Keratinocyte (primary cell): ENCODE measurements at regions not wholly inside any gene's neighbourhood (a gene's known extent, or its start where the extent isn't known, plus 50 kb on each side); places are given as distances from the start of the nearest gene placed in this dataset.

Source experiments
- DNase-seq: peaks from one replicate; pipeline ENCODE4 v3.0.0-alpha.2; 2011; ENCODE audit warnings: low read depth, missing footprints, low spot score
- FAIRE-seq: peaks from 2 replicates; lab custom pipeline; 2011; peaks lifted over from hg19 to GRCh38; lab: Jason Lieb, UNC
- H2AFZ ChIP-seq: 2 replicates; pipeline ENCODE4 v1.6.0; 2012; ENCODE audit warnings: low read length, control low read depth, inconsistent platforms; ENCODE audit not compliant: control insufficient read depth
- H3K27ac ChIP-seq: 2 replicates; pipeline ENCODE4 v1.5.1; 2011; ENCODE audit warnings: low read length; ENCODE audit not compliant: control insufficient read depth, insufficient read depth
- H3K27me3 ChIP-seq: 3 replicates; pipeline ENCODE4 v1.6.0; 2011; ENCODE audit warnings: low read length; ENCODE audit not compliant: control insufficient read depth, insufficient read depth; ENCODE audit errors: extremely low read depth
- H3K36me3 ChIP-seq, 2 experiments: 2 replicates in 1 of 2; 3 replicates in 1 of 2; pipeline ENCODE4 v1.5.1; 2011; ENCODE audit warnings: low read length in 2 of 2, mild to moderate bottlenecking in 1 of 2; ENCODE audit not compliant: control insufficient read depth in 2 of 2, insufficient read depth in 2 of 2; ENCODE audit errors: extremely low read depth in 1 of 2
- H3K4me1 ChIP-seq: 3 replicates; pipeline ENCODE4 v1.5.1; 2011; ENCODE audit warnings: low read length; ENCODE audit not compliant: control insufficient read depth, insufficient read depth; ENCODE audit errors: extremely low read depth
- H3K4me2 ChIP-seq: 3 replicates; pipeline ENCODE4 v1.6.0; 2011; ENCODE audit warnings: low read depth, low read length; ENCODE audit not compliant: control insufficient read depth, insufficient read depth; ENCODE audit errors: extremely low read depth
- H3K4me3 ChIP-seq, 3 experiments: fragments of 200-600 bp in 1 of 3; sonication (generic) in 1 of 3; 2 replicates in 2 of 3; 3 replicates in 1 of 3; pipeline ENCODE4 v1.5.1; 2011 to 2016; ENCODE audit warnings: low read length in 3 of 3, mild to moderate bottlenecking in 3 of 3, control low read depth in 2 of 3, inconsistent platforms in 1 of 3, low read depth in 1 of 3, mixed read lengths in 1 of 3, mixed run types in 1 of 3, moderate library complexity in 1 of 3; ENCODE audit not compliant: control insufficient read depth in 2 of 3, insufficient read depth in 2 of 3; ENCODE audit errors: extremely low read depth in 1 of 3
- H3K79me2 ChIP-seq: 2 replicates; pipeline ENCODE4 v1.6.0; 2012; ENCODE audit warnings: low read length; ENCODE audit not compliant: control insufficient read depth, insufficient read depth
- H3K9ac ChIP-seq: 3 replicates; pipeline ENCODE4 v1.6.0; 2011; ENCODE audit warnings: low read length; ENCODE audit not compliant: control insufficient read depth, insufficient read depth; ENCODE audit errors: extremely low read depth
- H3K9me1 ChIP-seq: 3 replicates; pipeline ENCODE4 v1.6.0; 2011; ENCODE audit warnings: low read length; ENCODE audit not compliant: control insufficient read depth, insufficient read depth; ENCODE audit errors: extremely low read depth
- H3K9me3 ChIP-seq: 2 replicates; pipeline ENCODE4 v1.5.1; 2012; ENCODE audit warnings: low read depth, low read length; ENCODE audit not compliant: control insufficient read depth
- H4K20me1 ChIP-seq: 3 replicates; pipeline ENCODE4 v1.6.0; 2011; ENCODE audit warnings: low read length; ENCODE audit not compliant: control insufficient read depth, insufficient read depth; ENCODE audit errors: extremely low read depth
- CTCF ChIP-seq, 3 experiments: IDR thresholded peaks in 1 of 3; conservative IDR thresholded peaks in 1 of 3; optimal IDR thresholded peaks in 1 of 3; 2 replicates in 2 of 3; 3 replicates in 1 of 3; pipeline versions ENCODE3 to v1.5.1; 2011; ENCODE audit warnings: low read length in 3 of 3, mild to moderate bottlenecking in 3 of 3, moderate library complexity in 2 of 3, control low read depth in 1 of 3, inconsistent platforms in 1 of 3; ENCODE audit not compliant: insufficient read depth in 2 of 3; ENCODE audit errors: extremely low read depth in 1 of 3
- EZH2 ChIP-seq: IDR thresholded peaks from one replicate; pipeline ENCODE4 v1.6.1; 2012; ENCODE audit warnings: inconsistent platforms, mild to moderate bottlenecking, low read length, moderate library complexity
- dilution Hi-C: fragments of 300-500 bp; cut with MboI; formaldehyde crosslinking; loops from one replicate; pipeline ENCODE4 v1.7.0; 2020; ENCODE audit warnings: low sequenced_read_pairs; ENCODE audit not compliant: extremely low pct_ligation_motif_present

- Histone ChIP-seq H3K9me3 (no peaks in the 10 kb centered on the region), H3K9me1 (no peaks in the 10 kb centered on the region), H3K79me2 (no peaks in the 10 kb centered on the region), H3K36me3 (no peaks in the 10 kb centered on the region), H3K9ac (no peak overlapping the region), H3K4me2 (no peak overlapping the region), H2AFZ (no peak overlapping the region), H3K27me3 (no peaks in the 10 kb centered on the region), H3K4me1 (no peaks in the 10 kb centered on the region), H4K20me1 (no peaks in the 10 kb centered on the region), H3K27ac (no peak overlapping the region), H3K4me3 (no peak overlapping the region)
- FAIRE-seq = no peak
- DNase-seq = no peak
- TF ChIP-seq EZH2 (no peak), CTCF (optimal IDR thresholded peaks at IDR 0.05 in 1 of 3, IDR thresholded peaks at IDR 0.05 in 1 of 3, conservative IDR thresholded peaks at IDR 0.05 in 1 of 3; ENCODE audit: extremely low read depth in 1 of 3, insufficient read depth in 2 of 3, low read length in 3 of 3) (no peak)
- dilution Hi-C loops = no loop called here
Measured at GRCh38 chr1:238476841-238477240, 586.1 kb upstream of the ZP4 start.

- FAIRE-seq (no peak), DNase-seq (no peak)
- dilution Hi-C loops = no loop called here
- H2AFZ ChIP-seq = no peak overlapping the region
- H4K20me1 ChIP-seq = no peaks in the 10 kb centered on the region
- H3K4me3 ChIP-seq = no peak overlapping the region
- no peaks in the 10 kb centered on the region for H3K36me3 ChIP-seq
- H3K4me2 ChIP-seq = no peak overlapping the region
- H3K79me2 ChIP-seq = no peaks in the 10 kb centered on the region
- no peak overlapping the region for H3K9ac ChIP-seq
- H3K9me1 ChIP-seq = no peaks in the 10 kb centered on the region
- TF ChIP-seq CTCF (optimal IDR thresholded peaks at IDR 0.05 in 1 of 3, IDR thresholded peaks at IDR 0.05 in 1 of 3, conservative IDR thresholded peaks at IDR 0.05 in 1 of 3; ENCODE audit: extremely low read depth in 1 of 3, insufficient read depth in 2 of 3, low read length in 3 of 3) (no peak), EZH2 (no peak)
- H3K9me3 ChIP-seq = no peaks in the 10 kb centered on the region
- H3K27ac ChIP-seq = no peak overlapping the region
- H3K27me3 ChIP-seq = no peaks in the 10 kb centered on the region
- H3K4me1 ChIP-seq = no peaks in the 10 kb centered on the region
Measured at GRCh38 chr1:238475712-238476111, 585.0 kb upstream of the ZP4 start.
